AG09309 (cell line): ENCODE measurements at regions not wholly inside any gene's neighbourhood (a gene's known extent, or its start where the extent isn't known, plus 50 kb on each side); places are given as distances from the start of the nearest gene placed in this dataset.

Experiments
- DNase-seq: peaks from one replicate; pipeline ENCODE4 v3.0.0-alpha.2; 2010; ENCODE audit warnings: low read depth
- H3K4me3 ChIP-seq: 2 replicates; pipeline ENCODE4 v1.5.1; 2011; ENCODE audit warnings: mild to moderate bottlenecking, low read depth, low read length, moderate library complexity; ENCODE audit not compliant: control insufficient read depth
- CTCF ChIP-seq: IDR thresholded peaks from 2 replicates; pipeline ENCODE4 v1.5.1; 2011; ENCODE audit warnings: mild to moderate bottlenecking, low read depth, low read length, inconsistent platforms; ENCODE audit not compliant: insufficient read depth, control insufficient read depth; ENCODE audit errors: missing control alignments

- DNase-seq: no peak
- H3K4me3 ChIP-seq: no peak overlapping the region
- TF ChIP-seq CTCF: no peak
Observed at GRCh38 chr2:66730441-66730840, 295.5 kb downstream of the MEIS1 start.

- no peak overlapping the region for H3K4me3 ChIP-seq
- DNase-seq: no peak
- TF ChIP-seq CTCF: no peak
Observed at GRCh38 chr2:66733364-66733999, 298.6 kb downstream of the MEIS1 start.

GRCh38 chr2:66748939-66749338 lies 314.0 kb downstream of the MEIS1 start:
- no peak for TF ChIP-seq CTCF
- no peak for DNase-seq

GRCh38 chr2:66749566-66749965 lies 314.6 kb downstream of the MEIS1 start:
- no peak overlapping the region for H3K4me3 ChIP-seq
- DNase-seq: no peak
- TF ChIP-seq CTCF: no peak

More at GRCh38 chr2:66748939-66749338, 314.0 kb downstream of the MEIS1 start:
- H3K4me3 ChIP-seq: no peak overlapping the region

- no peak for TF ChIP-seq CTCF
- no peak for DNase-seq
Observed at GRCh38 chr2:66753257-66753656, 318.3 kb downstream of the MEIS1 start.

GRCh38 chr2:66753660-66754059 lies 318.7 kb downstream of the MEIS1 start:
- TF ChIP-seq CTCF: no peak
- no peak overlapping the region for H3K4me3 ChIP-seq
- no peak for DNase-seq

More at GRCh38 chr2:66753257-66753656, 318.3 kb downstream of the MEIS1 start:
- no peak overlapping the region for H3K4me3 ChIP-seq
